CD4-positive, alpha-beta T cell treated with Interleukin-4 for 1 hour (primary cell): ENCODE measurements at regions not wholly inside any gene's neighbourhood (a gene's known extent, or its start where the extent isn't known, plus 50 kb on each side); places are given as distances from the start of the nearest gene placed in this dataset.
"Not testable (repeated sequence)": the region's sequence is repeated elsewhere in the genome, so short reads cannot be mapped to it uniquely, and the experiment has no call there.

Experiments used
- DNase-seq, 2 donors: peaks; one replicate each; pipeline ENCODE4 v3.0.0-alpha.2; 2020 to 2022

- no peak for DNase-seq
Observed at GRCh38 chr6:19336579-19336978, 500.6 kb upstream of the ID4 start.

- DNase-seq = no peak
Observed at GRCh38 chr6:19337101-19337500, 500.1 kb upstream of the ID4 start.

GRCh38 chr6:19342616-19343015 lies 494.6 kb upstream of the ID4 start:
- no peak for DNase-seq

GRCh38 chr6:19349429-19349828 lies 487.7 kb upstream of the ID4 start:
- DNase-seq = no peak

GRCh38 chr6:19354181-19354580 lies 483.0 kb upstream of the ID4 start:
- no peak for DNase-seq

GRCh38 chr6:19356692-19357091 lies 480.5 kb upstream of the ID4 start:
- no peak for DNase-seq

- no peak for DNase-seq
Observed at GRCh38 chr6:19362396-19362795, 474.8 kb upstream of the ID4 start.

GRCh38 chr6:19368511-19368910 lies 468.7 kb upstream of the ID4 start:
- no peak for DNase-seq

- no peak for DNase-seq
Observed at GRCh38 chr6:19369785-19370184, 467.4 kb upstream of the ID4 start.

- no peak for DNase-seq
Observed at GRCh38 chr6:19370831-19371230, 466.3 kb upstream of the ID4 start.

- no peak for DNase-seq
Observed at GRCh38 chr6:19375613-19376012, 461.6 kb upstream of the ID4 start.

- no peak for DNase-seq
Observed at GRCh38 chr6:19377722-19378121, 459.4 kb upstream of the ID4 start.

- DNase-seq = no peak
Observed at GRCh38 chr6:19380293-19380692, 456.9 kb upstream of the ID4 start.

GRCh38 chr6:19382676-19383075 lies 454.5 kb upstream of the ID4 start:
- no peak for DNase-seq

GRCh38 chr6:19391926-19392325 lies 445.2 kb upstream of the ID4 start:
- DNase-seq = no peak

- DNase-seq = no peak
Observed at GRCh38 chr6:19394051-19394450, 443.1 kb upstream of the ID4 start.

- DNase-seq = no peak
Observed at GRCh38 chr6:19394687-19395086, 442.5 kb upstream of the ID4 start.

- DNase-seq = no peak
Observed at GRCh38 chr6:19395316-19395715, 441.9 kb upstream of the ID4 start.

GRCh38 chr6:19399406-19399805 lies 437.8 kb upstream of the ID4 start:
- DNase-seq = no peak

GRCh38 chr6:19404884-19405283 lies 432.3 kb upstream of the ID4 start:
- not testable (repeated sequence) for DNase-seq

GRCh38 chr6:19408331-19408730 lies 428.8 kb upstream of the ID4 start:
- DNase-seq = no peak

GRCh38 chr6:19410481-19410880 lies 426.7 kb upstream of the ID4 start:
- no peak for DNase-seq

- DNase-seq = no peak
Observed at GRCh38 chr6:19413323-19413722, 423.8 kb upstream of the ID4 start.

- no peak for DNase-seq
Observed at GRCh38 chr6:19415605-19416326, 421.4 kb upstream of the ID4 start.

- DNase-seq = no peak
Observed at GRCh38 chr6:19416811-19417210, 420.4 kb upstream of the ID4 start.
